ENCODE measurements at regions not wholly inside any gene's neighbourhood (a gene's known extent, or its start where the extent isn't known, plus 50 kb on each side); places are given as distances from the start of the nearest gene placed in this dataset.

- DNase-seq, result no peak
These were observed 86.5 kb upstream of the KAZN start for GRCh38 chr1:14511796-14512585.

GRCh38 chr1:14513111-14513510 is 85.4 kb upstream of the KAZN start:
- no peak for DNase-seq

GRCh38 chr1:14514739-14515138 is 83.7 kb upstream of the KAZN start:
- no peak for DNase-seq

GRCh38 chr1:14516974-14517840 is 81.3 kb upstream of the KAZN start:
- DNase-seq, result no peak

GRCh38 chr1:14517841-14518180 is 80.7 kb upstream of the KAZN start:
- DNase-seq, result no peak

DNA sequence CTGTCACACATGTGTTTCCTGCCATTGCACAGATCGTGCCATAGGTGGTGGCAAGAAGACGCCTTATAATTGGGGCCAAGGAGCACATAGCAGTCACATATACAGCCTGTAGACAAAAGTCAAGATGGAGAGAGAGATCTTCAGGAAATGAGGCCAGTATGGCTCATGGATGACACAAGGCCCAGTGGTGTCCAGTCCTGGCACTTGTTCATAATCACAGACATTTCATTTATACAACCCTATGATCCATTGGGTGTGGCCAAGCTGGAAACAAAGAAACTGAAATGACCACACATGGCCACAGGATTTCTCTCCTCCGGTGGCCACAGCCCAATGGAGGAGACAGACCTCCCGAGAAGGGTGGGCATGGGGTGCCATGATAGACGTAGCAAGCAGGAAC is 78.5 kb upstream of the KAZN start:
- DNase-seq, result no peak

DNA sequence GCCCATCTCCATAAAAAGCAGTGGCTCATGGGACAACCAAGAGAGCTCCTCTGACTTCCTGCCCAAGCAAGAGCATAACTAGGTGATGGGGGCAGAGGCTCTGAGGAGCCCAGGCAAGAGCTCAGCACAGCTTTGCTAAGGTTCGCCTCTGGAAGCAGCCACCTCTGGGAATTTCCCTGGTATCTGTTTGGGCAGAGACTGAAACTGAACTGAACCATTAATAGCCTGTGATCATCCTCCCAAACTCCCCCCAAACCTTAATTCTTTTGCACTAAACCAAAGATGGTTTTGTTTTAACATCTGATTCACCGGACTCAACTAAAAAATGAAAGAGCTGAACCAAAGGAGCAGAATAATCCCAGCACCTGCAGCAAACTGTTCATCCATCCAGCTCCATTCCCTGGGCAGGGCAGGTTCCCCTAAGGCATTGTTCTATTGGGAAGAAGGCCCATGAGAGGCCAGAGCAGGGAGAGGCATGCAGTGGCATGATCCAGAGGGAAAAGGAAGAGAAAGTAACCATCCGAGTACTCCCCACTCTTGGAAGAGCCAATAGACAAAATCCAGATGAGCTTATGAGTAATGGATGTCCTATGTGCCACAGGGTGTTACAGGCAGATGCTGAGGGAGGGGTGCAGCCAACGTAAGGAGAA is 77.8 kb upstream of the KAZN start:
- no peak for DNase-seq

- no peak for DNase-seq
These were observed 76.9 kb upstream of the KAZN start for GRCh38 chr1:14521622-14522021.

DNA sequence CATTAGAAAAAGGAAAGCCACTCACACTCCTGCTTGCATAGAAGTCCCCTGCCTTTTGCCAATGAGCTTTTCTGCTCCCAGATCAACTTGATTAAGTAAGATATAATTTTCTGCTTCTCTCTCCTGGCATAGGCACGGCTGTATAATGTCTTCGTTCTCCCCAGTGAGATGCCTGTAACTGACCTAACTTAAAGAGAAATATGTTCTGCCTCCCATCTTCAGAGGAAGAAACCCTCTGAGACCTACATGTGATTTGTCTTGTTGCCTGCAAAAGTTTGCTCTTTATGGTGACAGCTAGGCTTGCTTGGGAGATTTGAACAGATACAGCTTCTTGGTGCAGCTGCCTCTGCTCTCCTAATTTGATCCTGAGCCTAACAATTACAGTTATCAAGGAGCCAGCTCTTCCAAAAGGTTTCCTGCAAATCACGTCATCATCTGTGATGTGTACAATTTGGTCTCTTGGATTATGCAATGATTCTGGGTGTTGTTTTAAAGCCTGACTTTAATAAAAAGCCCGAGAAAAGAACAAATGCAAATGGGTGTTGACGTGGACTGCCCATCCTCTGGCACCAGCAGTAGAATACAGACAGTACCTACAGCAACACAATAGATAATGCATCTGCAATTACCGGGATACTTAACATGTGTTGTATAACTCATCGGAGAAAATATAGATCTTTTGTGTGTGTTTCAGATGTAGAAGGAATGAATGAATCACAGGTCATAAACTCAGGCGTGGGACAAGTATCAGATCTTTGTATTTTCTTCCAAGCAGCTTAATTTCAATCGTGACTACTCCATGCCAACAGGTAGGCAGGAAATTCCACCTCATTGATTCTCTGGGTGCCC is 76.2 kb upstream of the KAZN start:
- no peak for DNase-seq

GRCh38 chr1:14522926-14523241 is 75.6 kb upstream of the KAZN start:
- no peak for DNase-seq

DNA sequence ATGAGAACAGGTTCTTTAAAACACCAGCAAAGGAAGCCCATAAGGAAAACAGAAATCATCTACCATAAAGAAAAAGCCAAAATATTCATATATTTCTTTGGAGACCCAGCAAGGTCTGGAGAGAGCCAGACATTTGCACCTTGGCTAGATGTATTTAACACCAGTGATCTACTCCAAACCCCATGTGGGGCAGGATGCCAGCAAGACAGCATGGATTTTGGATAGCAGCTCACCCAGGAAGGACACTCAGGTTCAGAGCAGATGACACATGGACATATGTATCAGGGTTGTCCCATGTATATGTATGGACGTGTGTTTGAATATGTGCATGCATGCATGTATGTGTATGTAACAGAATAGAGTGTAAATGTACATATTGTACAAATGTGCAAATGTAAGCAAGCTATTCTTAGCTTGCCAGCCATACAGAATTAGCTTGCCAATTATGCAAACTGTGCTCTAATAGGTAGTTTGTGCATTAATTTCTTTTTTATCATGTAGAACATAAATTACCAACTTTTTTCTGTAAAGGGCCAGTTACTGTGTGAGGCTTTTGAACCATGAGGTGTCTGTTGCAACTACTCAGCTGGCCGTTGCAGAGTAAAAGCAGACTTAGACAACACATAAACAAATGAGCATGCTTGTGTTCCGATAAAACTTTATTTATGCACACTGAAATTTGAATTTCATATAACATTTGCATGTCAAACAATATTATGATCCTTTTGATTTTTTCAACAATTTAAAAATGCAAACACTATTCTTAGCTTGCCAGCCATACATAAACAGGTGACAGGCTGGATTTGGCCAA is 73.5 kb upstream of the KAZN start:
- DNase-seq, result no peak

DNA sequence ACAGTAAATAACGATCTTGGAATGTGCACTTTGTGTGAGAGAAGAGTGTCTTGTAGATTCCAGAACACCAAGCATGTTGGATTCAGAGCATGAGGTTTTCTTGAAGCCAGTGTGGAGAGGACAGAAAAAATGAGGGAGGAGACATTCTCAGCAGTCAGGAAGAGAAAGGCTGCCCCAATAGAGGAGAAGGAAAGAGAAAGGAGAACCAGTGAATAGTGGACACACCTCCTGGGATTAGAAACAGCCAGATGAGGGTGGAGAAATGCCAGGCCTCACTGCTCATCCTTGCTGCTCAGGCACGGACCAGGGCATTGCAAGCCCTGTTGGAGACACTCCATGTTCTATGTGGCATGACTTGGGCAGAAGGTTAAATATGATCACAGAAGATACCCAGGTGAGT is 69.0 kb upstream of the KAZN start:
- DNase-seq, result no peak

DNA sequence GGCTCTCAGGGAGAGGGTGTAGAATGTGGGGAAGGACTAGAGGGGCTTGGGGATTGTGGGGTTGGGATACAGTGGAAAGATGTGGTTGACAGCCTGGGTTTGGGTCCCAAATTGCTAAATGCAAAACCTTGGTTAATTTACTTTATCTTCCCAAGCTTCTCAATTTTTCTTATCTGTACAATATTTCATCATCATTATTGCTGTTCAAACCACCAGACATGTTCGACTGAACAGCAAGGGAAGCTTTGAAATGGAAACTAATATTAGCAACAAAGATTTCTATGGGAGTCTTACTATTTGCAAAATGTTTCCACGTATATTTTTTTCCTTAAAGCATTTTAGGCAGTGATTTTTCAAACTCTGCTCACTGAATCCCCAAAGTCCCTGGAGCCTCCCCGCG is 67.0 kb upstream of the KAZN start:
- no peak for DNase-seq

DNA sequence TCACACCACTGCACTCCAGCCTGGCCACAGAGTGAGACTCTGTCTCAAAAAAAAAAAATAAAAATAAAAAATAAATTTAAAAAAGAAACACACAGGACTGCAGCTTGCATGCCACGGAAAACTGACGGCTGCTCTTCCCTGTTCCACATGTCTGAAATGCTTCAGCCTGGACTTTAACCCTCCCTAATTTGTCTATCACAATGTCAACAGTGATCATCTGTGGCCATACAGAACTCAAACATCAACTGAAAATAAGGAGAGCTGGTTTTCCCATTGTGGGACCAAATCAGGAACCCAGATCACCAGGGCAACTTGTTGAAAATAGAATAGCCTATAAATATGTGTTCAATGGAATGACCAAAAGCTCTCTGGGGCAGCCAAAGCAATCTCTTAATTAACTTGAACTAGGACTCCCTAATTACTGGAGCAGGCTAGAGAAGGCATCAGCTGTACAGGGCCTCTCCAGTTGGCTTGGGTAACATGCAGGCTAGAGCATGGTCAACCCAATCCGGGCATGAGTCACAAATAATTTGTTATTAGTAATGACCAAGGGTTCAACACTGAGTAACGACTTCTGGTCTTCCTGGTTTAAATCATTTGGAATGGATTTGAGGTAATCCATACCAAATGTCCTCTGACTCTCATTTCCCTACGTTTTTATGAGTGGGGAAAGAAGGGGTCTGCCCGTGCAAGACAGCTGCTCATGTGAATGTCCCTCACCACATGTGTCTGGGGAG is 62.7 kb upstream of the KAZN start:
- no peak for DNase-seq

DNA sequence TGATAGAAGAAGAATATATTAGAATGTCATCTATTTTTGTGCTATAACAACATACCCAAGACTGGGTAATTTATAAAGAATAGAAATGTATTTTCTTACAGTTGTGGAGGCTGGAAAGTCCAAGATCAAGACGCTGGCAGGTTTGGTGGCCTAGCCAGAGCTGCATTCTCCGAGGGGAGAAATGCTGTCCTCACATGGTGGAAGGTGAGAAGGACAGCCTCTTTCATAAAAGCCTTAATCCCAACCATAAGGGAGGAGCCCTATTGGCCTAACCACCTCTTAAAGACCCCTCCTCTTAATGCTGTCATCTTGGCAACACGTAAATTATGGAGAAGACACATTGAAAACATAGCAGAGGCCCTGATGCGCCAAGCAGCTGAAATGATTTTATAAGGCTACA is 60.1 kb upstream of the KAZN start:
- DNase-seq, result no peak

- DNase-seq, result no peak
These were observed 59.2 kb upstream of the KAZN start for GRCh38 chr1:14539309-14539708.

- DNase-seq, result no peak
These were observed 58.4 kb upstream of the KAZN start for GRCh38 chr1:14539953-14540563.

GRCh38 chr1:14541348-14541747 is 57.1 kb upstream of the KAZN start:
- DNase-seq, result no peak

- no peak for DNase-seq
These were observed 55.2 kb upstream of the KAZN start for GRCh38 chr1:14543191-14543840.

DNA sequence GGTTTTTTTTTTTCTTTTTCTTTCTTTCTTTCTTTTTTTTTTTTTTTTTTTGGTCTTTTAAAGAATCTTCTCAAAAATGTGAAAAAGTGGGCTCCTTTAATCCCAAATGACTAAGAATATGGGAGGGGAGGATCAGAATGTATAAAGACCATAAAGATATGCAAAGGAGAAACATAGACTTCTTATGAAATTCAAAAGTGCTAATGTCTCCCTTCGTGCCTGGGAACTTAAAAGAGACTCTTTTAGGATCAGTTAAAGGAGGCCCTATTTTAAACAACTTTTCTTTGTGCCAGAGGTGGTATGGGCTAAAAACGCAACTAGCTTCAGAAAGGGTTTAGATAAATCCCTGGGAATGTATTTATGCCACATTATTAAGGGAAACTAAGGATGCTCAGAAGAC is 54.2 kb upstream of the KAZN start:
- no peak for DNase-seq
